Prostate gland (tissue), 2 donors: ENCODE measurements at regions not wholly inside any gene's neighbourhood (a gene's known extent, or its start where the extent isn't known, plus 50 kb on each side); places are given as distances from the start of the nearest gene placed in this dataset.

Experiments
- POLR2A ChIP-seq: fragments of 450-650 bp; IDR thresholded peaks from one replicate; pipeline ENCODE4 v1.6.1; 2016; ENCODE audit warnings: antibody characterized with exemption, mild to moderate bottlenecking
- TF ChIP-seq, protein P1 (sequence below), 4 experiments: fragments of 200-600 bp in 2 of 4; fragments of 450-650 bp in 2 of 4; sonication (generic) in 2 of 4; IDR thresholded peaks; 1 replicate in 3 of 4; 2 replicates in 1 of 4; pipeline ENCODE4 v1.5.1; 2016 to 2019; ENCODE audit warnings: antibody characterized with exemption in 4 of 4, mild to moderate bottlenecking in 2 of 4, moderate library complexity in 2 of 4

DNA sequence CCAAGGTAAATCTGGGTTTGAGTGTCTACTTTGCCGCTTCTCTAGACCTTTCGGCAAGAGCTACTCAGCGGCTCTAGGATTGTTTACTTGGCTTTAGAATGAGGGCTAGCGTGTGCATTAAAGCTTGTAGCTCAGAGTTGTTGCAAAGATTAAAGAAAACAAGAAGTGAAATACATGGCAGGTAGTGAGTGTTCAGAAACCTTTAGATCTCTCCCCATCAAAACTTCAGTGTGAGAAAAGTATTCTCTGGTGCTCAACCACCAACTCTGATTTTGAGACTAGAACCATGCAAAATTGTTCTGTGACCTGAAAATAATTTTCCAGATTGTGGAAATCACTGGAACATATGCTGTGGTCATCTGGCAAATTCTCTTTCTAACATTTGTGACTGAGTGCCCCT lies 512.0 kb downstream of the CMPK2 start:
- TF ChIP-seq POLR2A = no peak
- TF ChIP-seq, protein P1, sequence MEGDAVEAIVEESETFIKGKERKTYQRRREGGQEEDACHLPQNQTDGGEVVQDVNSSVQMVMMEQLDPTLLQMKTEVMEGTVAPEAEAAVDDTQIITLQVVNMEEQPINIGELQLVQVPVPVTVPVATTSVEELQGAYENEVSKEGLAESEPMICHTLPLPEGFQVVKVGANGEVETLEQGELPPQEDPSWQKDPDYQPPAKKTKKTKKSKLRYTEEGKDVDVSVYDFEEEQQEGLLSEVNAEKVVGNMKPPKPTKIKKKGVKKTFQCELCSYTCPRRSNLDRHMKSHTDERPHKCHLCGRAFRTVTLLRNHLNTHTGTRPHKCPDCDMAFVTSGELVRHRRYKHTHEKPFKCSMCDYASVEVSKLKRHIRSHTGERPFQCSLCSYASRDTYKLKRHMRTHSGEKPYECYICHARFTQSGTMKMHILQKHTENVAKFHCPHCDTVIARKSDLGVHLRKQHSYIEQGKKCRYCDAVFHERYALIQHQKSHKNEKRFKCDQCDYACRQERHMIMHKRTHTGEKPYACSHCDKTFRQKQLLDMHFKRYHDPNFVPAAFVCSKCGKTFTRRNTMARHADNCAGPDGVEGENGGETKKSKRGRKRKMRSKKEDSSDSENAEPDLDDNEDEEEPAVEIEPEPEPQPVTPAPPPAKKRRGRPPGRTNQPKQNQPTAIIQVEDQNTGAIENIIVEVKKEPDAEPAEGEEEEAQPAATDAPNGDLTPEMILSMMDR (IDR thresholded peaks at IDR 0.05) = no peak
